Trophoblast cell (in vitro differentiated cells and primary cell): ENCODE measurements at regions not wholly inside any gene's neighbourhood (a gene's known extent, or its start where the extent isn't known, plus 50 kb on each side); places are given as distances from the start of the nearest gene placed in this dataset.

Experiments used
- DNase-seq, 2 donors: peaks; one replicate each; pipeline ENCODE4 v3.0.0-alpha.2; 2016
- H2AFZ ChIP-seq: 2 replicates; pipeline ENCODE4 v1.6.1; 2013; ENCODE audit warnings: low read length, moderate library complexity, mild to moderate bottlenecking; ENCODE audit not compliant: insufficient read depth, poor library complexity
- H2AK5ac ChIP-seq: 2 replicates; pipeline ENCODE4 v1.6.1; 2013; ENCODE audit warnings: mild to moderate bottlenecking, low read length
- H2BK120ac ChIP-seq: 2 replicates; pipeline ENCODE4 v1.6.1; 2013; ENCODE audit warnings: low read length, mild to moderate bottlenecking, moderate library complexity; ENCODE audit not compliant: insufficient read depth, poor library complexity
- H2BK12ac ChIP-seq: 2 replicates; pipeline ENCODE4 v1.6.1; 2013; ENCODE audit warnings: mild to moderate bottlenecking, low read length, moderate library complexity
- H2BK5ac ChIP-seq: 2 replicates; pipeline ENCODE4 v1.6.1; 2013; ENCODE audit warnings: low read length, low read depth, moderate library complexity, mild to moderate bottlenecking; ENCODE audit not compliant: poor library complexity
- H3K14ac ChIP-seq: 2 replicates; pipeline ENCODE4 v1.6.1; 2013; ENCODE audit warnings: mild to moderate bottlenecking, low read length
- H3K18ac ChIP-seq: 2 replicates; pipeline ENCODE4 v1.6.1; 2013; ENCODE audit warnings: mild to moderate bottlenecking, low read length
- H3K23ac ChIP-seq: 2 replicates; pipeline ENCODE4 v1.6.1; 2013; ENCODE audit warnings: low read length
- H3K27ac ChIP-seq: 2 replicates; pipeline ENCODE4 v1.5.1; 2013; ENCODE audit warnings: low read depth, mild to moderate bottlenecking, inconsistent platforms, low read length, moderate library complexity
- H3K27me3 ChIP-seq: 2 replicates; pipeline ENCODE4 v1.6.1; 2013; ENCODE audit warnings: inconsistent platforms, mild to moderate bottlenecking, low read length, moderate library complexity; ENCODE audit not compliant: insufficient read depth
- H3K36me3 ChIP-seq, 2 experiments: 1 replicate in 1 of 2; 2 replicates in 1 of 2; pipeline ENCODE4 v1.6.1; 2013; ENCODE audit warnings: low read length in 2 of 2, mild to moderate bottlenecking in 2 of 2, moderate library complexity in 1 of 2; ENCODE audit not compliant: insufficient read depth in 2 of 2, control insufficient read depth in 1 of 2
- H3K4ac ChIP-seq: 2 replicates; pipeline ENCODE4 v1.6.1; 2013; ENCODE audit warnings: low read depth, mild to moderate bottlenecking, low read length, moderate library complexity
- H3K4me1 ChIP-seq, 2 experiments: 1 replicate in 1 of 2; 2 replicates in 1 of 2; pipeline ENCODE4 v1.6.1; 2013; ENCODE audit warnings: low read length in 2 of 2, mild to moderate bottlenecking in 2 of 2, moderate library complexity in 1 of 2; ENCODE audit not compliant: insufficient read depth in 2 of 2, control insufficient read depth in 1 of 2
- H3K4me2 ChIP-seq: 2 replicates; pipeline ENCODE4 v1.6.1; 2013; ENCODE audit warnings: inconsistent platforms, mild to moderate bottlenecking, low read length, moderate library complexity
- H3K4me3 ChIP-seq: 2 replicates; pipeline ENCODE4 v1.5.1; 2013; ENCODE audit warnings: mild to moderate bottlenecking, low read depth, low read length, inconsistent platforms
- H3K79me1 ChIP-seq: one replicate; pipeline ENCODE4 v1.6.1; 2013; ENCODE audit warnings: low read length
- H3K79me2 ChIP-seq: 2 replicates; pipeline ENCODE4 v1.6.1; 2013; ENCODE audit warnings: low read length, mild to moderate bottlenecking; ENCODE audit not compliant: control insufficient read depth, insufficient read depth, poor library complexity
- H3K9ac ChIP-seq: 2 replicates; pipeline ENCODE4 v1.6.1; 2013; ENCODE audit warnings: mild to moderate bottlenecking, low read length
- H3K9me3 ChIP-seq: 2 replicates; pipeline ENCODE4 v1.6.1; 2013; ENCODE audit warnings: low read depth, mild to moderate bottlenecking, control low read depth, inconsistent platforms, low read length; ENCODE audit not compliant: insufficient read depth
- H4K12ac ChIP-seq: 2 replicates; pipeline ENCODE4 v1.6.1; 2013; ENCODE audit warnings: low read depth, mild to moderate bottlenecking, low read length, moderate library complexity
- H4K8ac ChIP-seq: 2 replicates; pipeline ENCODE4 v1.6.1; 2013; ENCODE audit warnings: low read depth, mild to moderate bottlenecking, low read length, moderate library complexity
- H4K91ac ChIP-seq: one replicate; pipeline ENCODE4 v1.6.1; 2013; ENCODE audit warnings: low read depth, mild to moderate bottlenecking, low read length, moderate library complexity
- WGBS: extraction: QIAGEN DNeasy Blood & Tissue Kit; methylation state at CpG from one replicate; pipeline ENCODE4 v1.1.7; 2013; ENCODE audit warnings: missing lambda C conversion rate; ENCODE audit not compliant: insufficient read length, insufficient coverage; ENCODE audit errors: extremely low coverage; 5-methylcytosine and 5-hydroxymethylcytosine counted together

DNA sequence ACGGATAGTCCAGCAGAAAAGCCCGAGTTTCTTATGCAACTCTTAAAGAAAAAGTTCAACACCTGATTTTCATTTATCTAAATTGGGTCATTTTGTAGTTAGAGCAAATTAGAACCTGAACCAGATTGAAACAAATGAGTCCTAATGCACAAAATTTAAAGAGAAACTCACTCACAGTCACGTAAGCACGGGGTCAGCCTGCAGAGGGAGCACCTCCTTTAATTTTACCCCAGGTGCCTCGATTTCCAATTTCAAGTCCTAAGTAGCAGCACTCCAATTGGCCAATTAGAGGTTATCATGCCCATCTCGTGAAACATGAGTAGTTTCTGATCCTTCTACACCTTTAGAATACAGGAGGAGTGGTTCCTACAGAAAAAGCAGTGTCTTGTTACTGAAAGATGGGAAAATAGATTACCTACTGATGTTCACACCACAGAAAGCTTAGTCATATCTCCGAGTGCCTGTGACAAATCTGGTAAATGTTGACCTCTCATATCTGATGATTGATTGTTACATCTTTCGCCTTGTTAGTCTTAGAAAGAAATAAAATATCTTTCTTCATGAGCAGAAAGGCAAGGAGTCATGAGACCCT is 1929.8 kb upstream of the LRRTM1 start:
- no peak overlapping the region for H3K9ac ChIP-seq
- no peaks in the 10 kb centered on the region for H3K79me1 ChIP-seq
- no peak overlapping the region for H3K4me3 ChIP-seq
- no peak overlapping the region for H3K27ac ChIP-seq
- H3K18ac ChIP-seq = no peak overlapping the region
- no peak overlapping the region for H2AK5ac ChIP-seq
- H3K4me1 ChIP-seq = no peaks in the 10 kb centered on the region
- H3K36me3 ChIP-seq = no peaks in the 10 kb centered on the region
- H3K9me3 ChIP-seq = no peaks in the 10 kb centered on the region
- no peaks in the 10 kb centered on the region for H3K79me2 ChIP-seq
- DNase-seq = no peak
- no peaks in the 10 kb centered on the region for H3K27me3 ChIP-seq
- no peak overlapping the region for H3K4ac ChIP-seq
- H4K8ac ChIP-seq = no peak overlapping the region
- no peak overlapping the region for H2AFZ ChIP-seq
- H2BK120ac ChIP-seq = no peak overlapping the region
- no CpG with 5 or more reads among the region's 8 CpGs for WGBS
- H3K4me2 ChIP-seq = no peak overlapping the region
- no peak overlapping the region for H2BK5ac ChIP-seq
- no peak overlapping the region for H2BK12ac ChIP-seq
- no peak overlapping the region for H4K12ac ChIP-seq
- no peak overlapping the region for H3K23ac ChIP-seq
- H3K14ac ChIP-seq = no peak overlapping the region
- no peak overlapping the region for H4K91ac ChIP-seq

DNA sequence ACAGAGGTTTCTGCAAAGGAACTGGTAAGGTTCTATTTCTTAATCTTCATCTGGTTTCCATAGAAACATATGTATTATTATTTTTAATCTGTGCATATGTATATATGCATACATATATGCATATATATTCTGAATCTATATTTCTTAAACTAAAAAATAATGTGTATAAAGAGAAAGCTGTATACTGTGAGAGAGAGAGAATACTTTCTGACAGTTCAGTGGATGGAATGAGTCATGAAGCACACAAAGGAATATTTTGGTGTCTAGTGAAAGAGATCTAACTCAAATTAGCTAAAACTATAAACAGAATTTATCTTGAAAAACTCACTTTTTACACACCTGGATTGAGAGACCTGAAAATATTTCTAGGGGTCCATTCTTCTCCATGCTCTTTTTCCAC is 1929.3 kb upstream of the LRRTM1 start:
- no peak overlapping the region for H3K27ac ChIP-seq
- no peak overlapping the region for H3K4me3 ChIP-seq
- H2BK5ac ChIP-seq = no peak overlapping the region
- no peaks in the 10 kb centered on the region for H3K9me3 ChIP-seq
- H3K23ac ChIP-seq = no peak overlapping the region
- H4K8ac ChIP-seq = no peak overlapping the region
- no peak overlapping the region for H3K4me2 ChIP-seq
- no peak overlapping the region for H2AFZ ChIP-seq
- no peak overlapping the region for H4K12ac ChIP-seq
- no peak overlapping the region for H2AK5ac ChIP-seq
- no peaks in the 10 kb centered on the region for H3K79me1 ChIP-seq
- H3K14ac ChIP-seq = no peak overlapping the region
- no peak overlapping the region for H3K9ac ChIP-seq
- no peaks in the 10 kb centered on the region for H3K36me3 ChIP-seq
- no peak overlapping the region for H2BK120ac ChIP-seq
- no peaks in the 10 kb centered on the region for H3K4me1 ChIP-seq
- H3K18ac ChIP-seq = no peak overlapping the region
- H2BK12ac ChIP-seq = no peak overlapping the region
- H3K4ac ChIP-seq = no peak overlapping the region
- no peaks in the 10 kb centered on the region for H3K27me3 ChIP-seq
- no peaks in the 10 kb centered on the region for H3K79me2 ChIP-seq
- no peak overlapping the region for H4K91ac ChIP-seq
- no peak for DNase-seq

DNA sequence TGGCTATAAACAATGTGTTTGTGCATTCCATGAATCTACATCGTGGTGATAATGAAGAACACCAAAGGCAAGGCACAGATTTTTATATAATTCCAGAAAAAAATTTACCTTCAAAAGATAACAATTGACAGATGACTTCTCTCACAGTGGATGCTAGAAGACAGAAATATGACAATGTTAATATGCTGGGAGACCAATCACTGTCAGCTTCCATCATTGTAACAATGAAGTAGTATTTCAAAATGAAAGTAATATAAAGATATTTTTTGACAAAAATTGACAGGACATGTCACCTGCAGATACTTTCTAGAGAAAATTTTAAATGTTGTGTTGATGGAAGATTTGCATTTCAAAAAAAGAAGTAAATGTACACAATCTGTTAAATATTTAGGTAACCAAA is 1925.9 kb upstream of the LRRTM1 start:
- Histone ChIP-seq H3K18ac (no peak overlapping the region), H3K4me2 (no peak overlapping the region), H3K9ac (no peak overlapping the region), H4K12ac (no peak overlapping the region), H4K8ac (no peak overlapping the region), H2BK5ac (no peak overlapping the region), H2BK120ac (no peak overlapping the region), H3K14ac (no peak overlapping the region), H3K4ac (no peak overlapping the region), H3K79me2 (no peaks in the 10 kb centered on the region), H2BK12ac (no peak overlapping the region), H3K79me1 (no peaks in the 10 kb centered on the region), H3K4me3 (no peak overlapping the region), H3K27me3 (no peaks in the 10 kb centered on the region), H3K4me1 (no peaks in the 10 kb centered on the region), H3K23ac (no peak overlapping the region), H3K9me3 (no peaks in the 10 kb centered on the region), H2AK5ac (no peak overlapping the region), H2AFZ (no peak overlapping the region), H3K36me3 (no peaks in the 10 kb centered on the region), H4K91ac (no peak overlapping the region), H3K27ac (no peak overlapping the region)
- no peak for DNase-seq
- no CpG with 5 or more reads among the region's 1 CpG for WGBS

DNA sequence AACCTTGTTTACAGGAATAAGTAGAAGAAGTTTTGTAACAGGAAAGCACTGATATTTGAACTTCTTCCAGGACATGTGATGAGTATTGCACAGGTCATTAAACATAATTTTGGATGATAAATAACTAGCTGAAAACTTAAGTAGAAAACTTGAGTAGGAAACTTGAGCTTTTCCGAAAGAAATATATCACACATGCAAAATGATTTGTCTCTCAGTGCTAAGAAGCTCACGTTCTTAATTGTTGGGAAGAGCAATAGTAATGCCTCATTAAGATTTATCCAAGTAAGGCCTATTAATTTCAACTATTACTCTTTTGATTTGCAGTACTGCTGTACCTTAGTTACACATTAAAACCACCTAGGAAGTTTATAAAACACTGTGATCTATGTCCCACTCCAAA is 1921.9 kb upstream of the LRRTM1 start:
- no peak overlapping the region for H3K4ac ChIP-seq
- no peak overlapping the region for H3K23ac ChIP-seq
- WGBS = no CpG with 5 or more reads among the region's 2 CpGs
- H3K9ac ChIP-seq = no peak overlapping the region
- no peaks in the 10 kb centered on the region for H3K4me1 ChIP-seq
- H4K12ac ChIP-seq = no peak overlapping the region
- no peak overlapping the region for H2AK5ac ChIP-seq
- no peak overlapping the region for H3K4me3 ChIP-seq
- no peak overlapping the region for H2AFZ ChIP-seq
- no peak overlapping the region for H3K14ac ChIP-seq
- no peak overlapping the region for H2BK12ac ChIP-seq
- H2BK5ac ChIP-seq = no peak overlapping the region
- no peak overlapping the region for H3K4me2 ChIP-seq
- no peaks in the 10 kb centered on the region for H3K36me3 ChIP-seq
- H3K9me3 ChIP-seq = no peaks in the 10 kb centered on the region
- no peak overlapping the region for H3K18ac ChIP-seq
- no peak overlapping the region for H4K91ac ChIP-seq
- no peak overlapping the region for H3K27ac ChIP-seq
- no peak overlapping the region for H4K8ac ChIP-seq
- H3K27me3 ChIP-seq = no peaks in the 10 kb centered on the region
- no peak for DNase-seq
- no peaks in the 10 kb centered on the region for H3K79me1 ChIP-seq
- H3K79me2 ChIP-seq = no peaks in the 10 kb centered on the region
- H2BK120ac ChIP-seq = no peak overlapping the region
